HG02938 (cell line): ENCODE measurements at regions not wholly inside any gene's neighbourhood (a gene's known extent, or its start where the extent isn't known, plus 50 kb on each side); places are given as distances from the start of the nearest gene placed in this dataset.

Experiments used
- ATAC-seq: cut with Tn5 transposase; IDR thresholded peaks from one replicate; pipeline ENCODE4 v1.9.1; 2021; ENCODE audit warnings: mild to moderate bottlenecking, moderate library complexity; ENCODE audit not compliant: unreplicated experiment

DNA sequence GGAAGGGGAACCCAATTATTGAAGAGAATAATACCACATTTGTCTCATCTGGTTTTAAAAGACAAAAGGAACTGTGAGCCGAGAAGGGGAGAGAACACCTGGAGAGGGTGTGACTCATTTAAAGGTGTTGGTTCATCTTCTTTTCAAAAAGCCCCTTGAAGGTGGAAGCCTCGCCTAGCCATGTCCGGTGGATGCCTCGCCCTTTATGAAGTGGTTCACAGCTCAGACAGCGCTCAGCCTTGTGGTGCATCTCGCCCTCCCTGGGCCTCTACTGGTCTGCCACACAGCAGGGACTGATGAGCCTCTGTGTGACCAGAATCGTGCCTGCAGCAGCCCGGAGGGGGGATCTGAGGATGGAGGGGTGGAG lies 290.0 kb upstream of the CXCR4 start:
- no peak for ATAC-seq

DNA sequence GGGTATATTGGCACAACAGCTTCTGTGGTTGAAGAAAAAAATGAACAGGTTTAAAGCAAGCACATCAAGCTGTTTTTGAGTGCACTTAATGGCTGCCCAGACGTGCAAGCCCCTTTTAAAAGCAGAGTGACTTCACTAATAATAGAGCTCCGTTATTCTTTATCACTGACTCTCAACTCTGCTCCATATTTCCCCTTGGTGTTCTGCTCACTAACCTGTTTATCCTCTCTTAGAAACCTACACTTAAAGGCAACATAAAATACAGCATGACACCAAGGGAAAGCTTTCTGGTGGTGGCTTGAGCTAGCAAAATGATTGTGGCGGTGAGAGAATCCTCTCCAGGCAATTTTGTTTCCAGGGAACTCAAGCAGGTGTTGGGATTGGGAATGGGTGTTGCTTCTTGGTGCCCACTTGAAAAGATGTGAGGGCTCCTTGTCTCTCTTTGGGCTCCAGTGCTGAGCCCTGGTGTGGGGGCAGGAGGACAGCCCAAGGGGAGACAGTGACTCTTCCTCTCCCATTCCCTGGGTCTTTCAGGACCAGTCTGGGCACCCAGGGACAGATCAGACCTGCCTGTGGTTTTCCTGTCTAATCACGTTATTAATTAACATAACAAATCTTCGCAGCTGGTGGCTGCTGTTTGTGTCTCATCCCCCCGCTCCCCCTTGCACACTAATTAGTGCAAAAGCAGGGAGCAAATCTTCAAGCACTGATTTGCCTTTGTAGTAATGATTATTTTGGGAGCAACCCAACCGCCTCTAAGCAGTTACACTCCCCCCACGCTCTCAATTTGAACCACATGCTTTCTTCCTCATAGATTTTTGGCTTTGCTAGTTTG lies 289.4 kb upstream of the CXCR4 start:
- no peak for ATAC-seq

DNA sequence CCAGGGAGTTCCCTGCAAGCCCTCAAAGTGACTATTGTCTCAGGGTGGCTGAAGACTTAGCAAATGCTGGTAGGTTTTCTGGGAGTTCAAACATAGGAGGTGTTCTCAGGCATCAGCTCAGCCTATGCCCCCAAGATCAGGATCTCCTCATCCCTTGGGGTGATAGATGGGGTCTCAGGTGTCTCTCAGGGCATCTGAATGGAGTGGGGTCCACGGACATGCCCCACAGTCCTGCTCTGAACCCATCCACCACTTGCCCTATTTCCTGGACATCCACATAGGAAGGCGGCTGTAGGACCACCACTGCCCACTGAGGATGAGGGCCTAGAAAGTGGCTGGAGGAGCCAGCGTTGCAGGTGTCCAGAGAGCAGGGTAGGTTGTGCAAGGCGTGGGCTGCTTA lies 287.0 kb upstream of the CXCR4 start:
- no peak for ATAC-seq

DNA sequence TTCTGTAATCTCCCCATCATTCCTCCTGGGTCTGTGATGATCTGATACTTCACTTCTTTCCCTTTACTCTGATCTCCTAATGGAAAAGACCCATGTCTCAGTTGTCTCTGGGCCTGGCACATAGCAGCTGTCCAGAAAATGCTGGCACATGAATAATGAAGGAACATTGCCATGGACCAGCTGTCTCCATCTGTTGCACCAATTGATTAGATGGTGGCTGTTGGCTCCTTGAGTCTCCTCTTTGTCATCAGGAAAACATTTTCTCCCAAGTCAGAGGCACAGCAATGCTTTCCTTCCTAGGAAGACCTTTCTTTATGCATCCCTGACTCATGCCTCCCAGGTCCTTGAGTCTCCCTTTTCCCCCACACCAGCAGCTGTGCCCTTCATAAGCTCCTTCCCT lies 286.2 kb upstream of the CXCR4 start:
- ATAC-seq: no peak

DNA sequence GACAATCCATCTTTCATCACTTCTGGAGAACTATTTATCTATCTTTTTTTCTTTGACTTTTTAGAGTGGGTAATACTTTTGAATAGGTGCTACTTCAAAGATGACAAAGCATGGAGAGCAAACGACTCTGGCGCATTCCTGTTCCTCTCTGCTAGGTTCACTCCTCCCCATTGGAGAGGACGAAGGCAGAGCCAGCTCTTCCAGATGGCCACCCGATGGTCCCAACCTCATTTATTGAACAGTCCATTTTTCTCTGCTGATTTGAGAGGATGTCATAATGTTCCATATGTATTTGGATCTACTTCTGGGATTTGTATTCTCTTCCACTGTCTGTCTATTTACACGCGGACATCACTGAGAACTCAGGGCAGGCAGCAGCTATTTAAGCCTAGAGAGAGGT lies 284.3 kb upstream of the CXCR4 start:
- ATAC-seq: no peak

DNA sequence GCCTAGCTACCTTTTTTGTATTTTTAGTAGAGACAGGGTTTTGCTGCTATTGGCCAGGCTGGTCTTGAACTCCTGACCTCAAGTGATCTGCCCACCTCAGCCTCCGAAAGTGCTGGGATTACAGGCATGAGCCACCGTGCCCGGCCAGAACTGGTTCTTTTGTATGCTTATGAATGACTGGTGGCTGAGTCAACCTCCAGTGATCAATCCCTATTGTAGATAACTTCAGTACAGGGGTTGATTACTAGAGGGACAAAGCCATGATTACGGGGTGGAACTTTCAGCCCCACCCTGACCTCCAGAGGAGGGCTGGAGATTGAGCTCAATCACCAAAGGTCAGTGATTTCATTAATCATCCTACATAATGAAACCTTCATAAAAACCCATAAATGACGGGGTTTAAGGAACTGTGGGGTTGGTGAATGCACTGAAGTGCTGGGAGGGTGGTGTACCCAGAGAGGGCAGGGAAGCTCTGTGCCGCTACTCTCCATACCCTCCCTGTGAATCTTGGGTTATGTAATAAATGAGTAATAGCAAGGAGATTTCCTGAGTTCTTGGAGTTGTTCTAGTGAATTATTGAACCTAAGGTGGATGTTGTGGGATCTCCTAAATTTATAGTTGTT lies 281.8 kb upstream of the CXCR4 start:
- ATAC-seq: no peak

DNA sequence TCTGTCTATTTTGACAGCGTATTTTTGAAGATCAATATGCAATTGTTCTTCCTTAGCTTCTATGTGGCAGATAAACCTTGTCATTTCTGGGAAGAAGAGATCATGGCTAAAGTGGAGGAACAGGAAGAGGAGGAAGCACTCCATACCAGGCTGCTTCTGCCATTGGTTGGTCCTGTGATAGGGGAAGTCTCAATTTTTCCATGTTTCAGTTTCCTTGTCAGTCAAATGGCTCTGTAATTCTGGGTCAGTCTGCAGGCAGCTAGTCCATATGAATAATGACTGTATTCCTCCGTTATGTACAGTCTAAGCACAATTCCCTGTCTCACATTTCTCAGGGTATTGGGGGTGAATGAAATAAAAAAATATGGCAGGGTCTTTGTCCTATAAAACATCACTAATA lies 277.6 kb upstream of the CXCR4 start:
- ATAC-seq: no peak

DNA sequence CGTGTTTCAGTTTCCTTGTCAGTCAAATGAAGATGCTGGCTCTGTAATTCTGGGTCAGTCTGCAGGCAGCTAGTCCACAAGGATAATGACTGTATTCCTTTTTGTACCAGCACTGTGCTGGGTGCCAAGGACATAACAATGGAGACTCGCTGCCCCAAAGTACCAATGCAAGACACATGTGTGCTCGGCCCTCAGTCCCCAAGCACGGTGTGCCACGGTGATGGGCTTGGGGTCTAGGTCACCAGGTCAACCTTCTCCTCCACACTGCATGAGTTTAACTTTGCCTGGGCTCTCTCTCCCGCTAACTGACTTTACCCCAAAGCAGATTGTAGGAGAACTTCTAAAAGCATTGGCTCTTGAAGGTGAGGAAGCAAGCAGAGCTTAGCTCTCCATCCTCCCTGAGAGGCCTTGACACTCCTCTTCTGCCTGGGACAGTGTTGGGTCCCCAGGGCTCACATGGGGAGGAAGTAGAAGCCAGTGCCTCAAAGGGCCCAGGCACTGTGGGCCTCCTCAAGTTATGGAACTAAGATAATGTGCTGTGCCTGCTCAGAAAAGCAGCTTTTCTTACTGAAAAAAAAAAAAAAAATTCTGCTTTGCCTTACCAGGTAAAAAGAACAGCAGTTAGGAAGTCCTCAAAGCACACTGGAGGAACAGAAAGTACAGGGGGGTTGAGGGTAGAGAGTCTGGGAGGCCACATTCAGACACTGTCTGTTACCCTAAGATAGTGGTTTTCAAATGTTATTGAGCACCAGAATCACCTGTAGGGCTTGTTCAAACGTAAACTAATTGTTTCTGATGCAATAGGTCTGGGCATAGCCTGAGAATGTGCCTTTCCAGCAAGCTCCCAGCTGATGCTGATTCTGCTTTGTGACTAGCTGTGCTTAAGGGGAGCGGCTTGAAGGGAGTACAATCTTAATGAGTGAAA lies 276.4 kb upstream of the CXCR4 start:
- peak; percentile 58 for ATAC-seq

DNA sequence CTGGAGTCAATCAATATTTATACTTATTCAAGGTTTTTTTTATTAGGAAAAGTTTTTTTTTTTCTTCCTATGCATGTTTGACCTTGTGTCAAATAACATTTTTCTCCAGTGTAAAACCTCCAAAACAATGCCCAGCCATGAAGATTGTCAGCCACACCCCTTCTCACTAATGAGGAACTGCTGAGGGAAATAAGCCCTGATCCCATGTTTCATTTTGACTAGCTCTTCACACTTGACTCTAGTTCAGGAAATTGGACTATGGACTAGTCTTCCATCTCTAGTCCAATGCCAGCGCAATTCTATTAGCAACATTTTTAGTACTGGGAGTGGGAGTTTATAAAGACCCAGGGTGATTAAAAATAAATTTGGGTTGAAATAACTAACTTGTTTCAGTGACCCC lies 275.6 kb upstream of the CXCR4 start:
- ATAC-seq: no peak

DNA sequence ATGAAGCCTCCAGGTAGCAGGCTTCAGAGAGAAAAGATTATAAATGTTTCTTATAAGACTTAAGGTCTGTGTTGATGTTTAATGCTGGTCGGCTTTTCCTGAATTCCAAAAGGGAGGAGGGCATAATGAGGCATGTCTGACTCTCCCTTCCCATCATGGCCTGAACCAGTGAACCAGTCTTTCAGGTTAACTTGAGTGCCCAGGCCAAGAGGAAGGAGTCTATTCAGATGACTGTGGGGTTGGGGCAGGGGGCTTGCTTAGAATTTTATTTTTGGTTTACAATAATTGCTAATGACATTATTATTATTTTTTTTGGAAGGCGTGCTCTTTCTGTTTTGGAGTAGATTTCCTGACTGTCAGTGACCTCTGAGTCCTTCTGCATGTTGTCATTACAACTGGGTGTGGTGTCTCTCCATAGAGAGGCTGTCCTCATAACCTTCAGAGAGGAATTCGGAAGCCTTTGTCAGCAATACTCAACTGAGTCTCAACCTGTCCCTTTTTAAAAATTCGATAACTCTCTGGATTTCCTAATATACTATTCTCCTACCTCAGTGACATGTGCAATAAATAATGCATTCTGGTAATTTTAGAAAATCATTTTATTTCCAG lies 275.1 kb upstream of the CXCR4 start:
- no peak for ATAC-seq

DNA sequence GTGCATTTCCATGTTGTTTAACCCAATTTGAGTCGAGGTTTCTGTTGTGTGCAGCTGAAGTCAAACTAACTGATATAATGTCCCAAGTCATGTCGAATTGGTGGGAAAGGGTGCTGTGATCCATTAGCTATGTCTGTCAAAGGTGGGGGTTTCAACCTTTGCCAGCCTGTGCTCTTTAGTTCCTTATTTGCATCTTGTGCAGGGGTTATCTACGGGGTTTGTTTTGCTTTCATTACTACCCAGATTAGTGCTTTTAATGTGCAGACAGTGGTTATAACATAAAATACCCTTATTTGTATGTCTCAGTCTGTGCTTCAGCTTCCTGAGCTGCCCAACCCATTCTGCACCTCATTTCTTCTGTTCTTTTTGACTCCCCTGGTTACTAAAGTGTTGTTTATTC lies 271.9 kb upstream of the CXCR4 start:
- peak; percentile 87 for ATAC-seq

DNA sequence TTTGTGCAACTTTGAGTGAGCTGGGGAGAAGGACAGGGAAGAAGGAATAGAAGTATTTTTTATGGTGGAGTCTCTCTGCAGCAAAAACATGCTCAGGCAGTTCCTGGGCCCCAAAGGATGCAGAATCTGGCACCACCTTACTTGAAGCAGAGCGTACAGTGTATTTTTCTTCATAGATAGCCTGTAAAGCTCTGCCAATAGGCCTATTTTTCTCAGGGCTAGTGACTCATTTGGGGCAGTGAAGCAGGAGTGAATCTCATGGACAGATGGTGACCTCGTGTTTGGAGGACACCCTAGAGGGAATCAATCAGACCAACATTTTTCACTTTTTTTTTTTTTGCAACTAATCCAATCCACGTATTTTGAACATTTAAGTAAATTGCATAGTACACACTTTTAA lies 268.1 kb upstream of the CXCR4 start:
- ATAC-seq: no peak

DNA sequence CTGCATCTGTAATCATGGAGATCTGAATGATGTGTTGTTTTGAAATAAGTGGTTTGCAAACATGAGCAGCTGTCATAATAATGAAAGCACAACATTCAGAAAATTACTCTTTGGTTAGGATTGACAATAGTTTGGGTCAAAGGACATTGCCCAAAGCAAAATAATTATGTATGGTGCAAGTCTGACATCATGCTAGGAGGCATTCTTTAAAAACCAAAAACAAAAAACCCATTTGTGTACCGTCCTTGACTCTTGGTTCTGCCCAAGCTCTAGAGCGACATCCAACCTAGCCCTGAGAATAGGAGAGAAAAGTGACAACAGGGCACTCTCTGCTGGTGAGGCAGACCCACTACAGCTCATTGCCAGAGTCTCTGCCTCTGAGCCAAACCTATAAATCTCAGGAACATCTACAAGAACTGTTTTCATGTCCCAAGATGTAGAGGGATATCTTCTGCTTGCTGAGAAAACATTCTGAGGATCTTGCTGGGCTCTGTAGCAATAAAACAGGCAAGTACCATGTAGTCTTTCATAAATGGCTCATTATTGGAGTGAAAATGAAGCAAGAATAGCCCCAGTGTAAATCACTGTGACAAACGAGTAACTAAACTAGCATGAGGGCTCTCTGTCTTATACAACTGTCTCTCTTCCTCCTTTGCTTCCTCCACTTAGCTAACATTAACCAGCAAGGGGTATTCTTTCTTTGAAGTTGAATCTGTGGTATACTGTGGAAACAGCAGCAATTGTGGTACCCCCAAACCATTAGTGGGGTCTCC lies 266.8 kb upstream of the CXCR4 start:
- ATAC-seq: peak; percentile 41

DNA sequence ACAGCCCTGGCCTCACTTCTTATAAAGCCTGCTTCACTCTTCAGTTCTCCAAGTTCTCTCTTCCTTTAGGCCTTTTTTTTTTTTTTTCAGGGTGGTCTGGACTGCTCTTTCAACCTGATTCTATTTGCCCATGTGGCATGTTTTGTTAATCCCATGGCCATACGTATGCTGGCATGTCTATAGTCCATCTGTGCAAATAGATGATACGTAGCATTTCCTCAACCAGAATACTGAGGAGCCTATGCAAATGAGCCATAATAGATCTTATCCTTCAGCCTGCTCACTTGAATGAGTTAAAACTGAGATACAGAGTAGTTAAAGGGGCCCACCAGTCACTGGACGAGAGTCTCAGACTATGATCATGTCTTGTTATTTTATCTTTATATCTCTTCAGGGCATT lies 265.2 kb upstream of the CXCR4 start:
- no peak for ATAC-seq

DNA sequence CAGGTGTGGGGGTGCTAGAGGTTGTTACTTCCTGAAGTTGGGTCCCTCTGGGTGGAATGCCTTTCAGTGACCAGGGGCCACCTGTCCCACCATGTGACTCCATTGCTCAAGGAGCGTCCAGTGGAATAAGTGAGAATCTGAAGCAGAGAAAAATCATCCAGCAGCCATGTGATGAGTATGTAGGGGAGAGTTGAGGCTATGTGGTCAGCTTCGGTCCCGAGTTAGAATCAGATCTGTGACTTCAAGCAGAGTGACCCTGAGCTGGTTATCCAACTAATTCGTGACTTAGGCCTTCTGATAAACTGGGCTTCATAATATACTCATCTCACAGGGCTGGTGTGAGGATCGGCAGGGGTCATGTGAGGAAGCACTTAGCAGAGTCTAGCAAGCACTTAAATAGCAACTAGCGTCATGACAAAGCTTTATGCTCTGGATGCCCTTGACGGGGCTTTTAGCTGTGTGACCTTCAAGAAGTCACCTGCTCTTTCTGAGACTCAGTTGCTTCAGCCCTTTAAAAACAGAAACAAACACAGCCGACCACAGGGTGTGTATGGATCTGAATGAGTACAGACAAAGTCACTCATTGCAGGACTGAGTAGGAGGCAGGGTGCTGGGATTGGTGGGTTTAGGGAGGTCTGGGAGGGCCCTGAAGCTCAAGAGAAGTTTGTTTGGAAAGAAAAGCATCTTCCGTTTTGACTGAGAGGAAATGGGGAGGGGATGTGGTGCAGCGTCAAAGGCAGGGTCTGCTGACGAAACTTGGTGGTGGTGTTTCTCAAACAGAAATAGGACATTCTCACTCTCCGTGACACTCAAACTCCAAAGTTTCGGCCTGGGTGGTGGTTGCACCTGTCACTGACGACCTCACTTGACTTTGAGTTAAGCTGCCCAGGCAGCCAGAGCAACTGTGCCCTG lies 264.0 kb upstream of the CXCR4 start:
- peak; percentile 77 for ATAC-seq

DNA sequence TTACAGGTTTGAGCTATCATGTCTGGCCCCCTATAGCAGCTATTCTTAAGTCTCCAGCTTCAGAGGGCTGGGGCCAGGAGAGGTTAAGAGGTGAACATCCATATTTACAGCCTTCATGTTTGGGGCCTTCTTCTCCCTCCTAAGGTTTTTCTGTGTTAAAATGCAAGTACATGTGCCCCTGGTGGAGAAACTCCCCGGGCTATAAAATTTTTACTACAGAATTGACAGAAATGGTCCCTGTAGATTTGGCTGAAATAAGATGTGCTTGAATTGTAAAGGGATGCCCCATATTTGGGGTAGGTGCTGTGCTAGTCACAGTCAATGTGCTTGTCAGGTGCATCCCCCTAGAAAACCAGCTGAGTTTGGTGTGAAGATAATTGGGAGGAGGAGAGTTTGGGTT lies 263.3 kb upstream of the CXCR4 start:
- no peak for ATAC-seq

DNA sequence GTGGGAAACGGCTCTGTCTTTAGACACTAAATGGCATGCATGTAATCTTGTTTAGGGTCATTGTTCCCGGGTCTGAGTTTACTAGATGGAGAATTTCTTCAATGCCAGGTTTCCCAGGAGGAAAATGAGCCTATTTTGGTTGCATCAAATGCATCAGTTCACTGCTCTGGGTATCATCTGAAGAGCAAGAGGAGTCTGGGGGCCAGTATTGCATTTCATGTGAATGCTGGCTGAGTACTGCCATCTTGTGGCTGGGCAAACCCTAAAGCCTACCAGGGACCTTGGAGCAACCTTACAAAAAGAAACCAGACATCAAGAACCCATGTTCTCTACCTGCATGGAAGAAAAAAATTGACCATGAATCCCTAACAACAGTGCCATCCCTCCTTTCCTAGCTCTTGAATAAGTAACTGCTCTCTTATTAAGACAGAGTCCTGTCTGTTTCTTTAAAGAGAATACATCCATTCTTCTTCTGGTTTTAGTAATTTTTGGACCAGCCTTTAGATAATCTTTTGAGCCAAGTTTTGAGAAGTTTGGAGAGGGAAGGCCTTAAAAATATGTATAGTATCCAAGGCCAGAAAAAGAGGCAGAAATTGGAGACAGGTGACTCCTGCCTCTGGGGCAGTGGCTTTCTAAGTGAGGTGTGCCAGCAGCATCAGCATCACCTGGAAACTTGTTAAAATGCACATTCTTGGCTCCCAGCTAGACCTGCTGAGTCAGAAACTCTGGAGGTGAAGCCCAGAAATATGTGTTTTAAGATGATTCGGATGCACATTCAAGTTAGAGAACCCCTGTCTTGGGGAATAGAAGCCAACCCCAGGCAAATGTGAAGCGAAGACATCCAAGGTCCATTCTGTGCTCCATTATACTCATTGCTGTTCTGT lies 261.0 kb upstream of the CXCR4 start:
- ATAC-seq: no peak
